ENCODE measurements at regions not wholly inside any gene's neighbourhood (a gene's known extent, or its start where the extent isn't known, plus 50 kb on each side); places are given as distances from the start of the nearest gene placed in this dataset.
A peak's percentile ranks its signal among the peaks of the same experiment; 100 is the strongest.

DNA sequence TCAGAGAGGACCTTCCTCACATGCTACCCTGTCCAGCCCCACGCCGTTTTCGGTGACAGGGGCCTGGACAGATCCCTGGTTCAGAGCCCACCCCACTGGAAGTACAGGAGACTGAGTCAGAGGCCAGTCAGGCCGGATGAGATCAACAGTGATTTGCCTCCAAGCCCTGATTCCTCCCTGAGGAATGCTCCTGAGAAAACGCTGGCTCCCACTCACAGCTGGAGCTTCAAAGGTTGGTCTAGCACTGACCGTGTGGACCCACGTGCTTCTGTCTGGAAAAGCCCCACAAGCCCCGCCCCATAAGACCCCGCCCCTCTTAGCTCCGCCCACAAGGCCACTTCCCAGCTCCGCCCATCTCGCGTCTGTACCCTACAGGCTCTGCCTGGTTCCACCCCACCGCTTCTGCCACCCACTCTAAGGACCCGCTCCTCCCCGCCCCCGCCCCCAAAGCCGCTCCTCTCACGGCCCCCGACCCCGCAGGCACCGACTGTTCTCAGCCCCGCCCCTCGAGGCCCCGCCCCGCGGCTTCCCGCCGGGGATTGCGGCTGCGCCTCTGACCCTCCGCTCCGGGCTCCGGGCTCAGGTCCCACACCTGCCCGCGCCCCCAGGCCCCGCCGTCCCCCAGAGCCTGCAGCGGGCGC lies 64.9 kb upstream of the BHLHE23 start:
- DNase-seq (ENCODE audit: low read depth) = peak; percentile 68

DNA sequence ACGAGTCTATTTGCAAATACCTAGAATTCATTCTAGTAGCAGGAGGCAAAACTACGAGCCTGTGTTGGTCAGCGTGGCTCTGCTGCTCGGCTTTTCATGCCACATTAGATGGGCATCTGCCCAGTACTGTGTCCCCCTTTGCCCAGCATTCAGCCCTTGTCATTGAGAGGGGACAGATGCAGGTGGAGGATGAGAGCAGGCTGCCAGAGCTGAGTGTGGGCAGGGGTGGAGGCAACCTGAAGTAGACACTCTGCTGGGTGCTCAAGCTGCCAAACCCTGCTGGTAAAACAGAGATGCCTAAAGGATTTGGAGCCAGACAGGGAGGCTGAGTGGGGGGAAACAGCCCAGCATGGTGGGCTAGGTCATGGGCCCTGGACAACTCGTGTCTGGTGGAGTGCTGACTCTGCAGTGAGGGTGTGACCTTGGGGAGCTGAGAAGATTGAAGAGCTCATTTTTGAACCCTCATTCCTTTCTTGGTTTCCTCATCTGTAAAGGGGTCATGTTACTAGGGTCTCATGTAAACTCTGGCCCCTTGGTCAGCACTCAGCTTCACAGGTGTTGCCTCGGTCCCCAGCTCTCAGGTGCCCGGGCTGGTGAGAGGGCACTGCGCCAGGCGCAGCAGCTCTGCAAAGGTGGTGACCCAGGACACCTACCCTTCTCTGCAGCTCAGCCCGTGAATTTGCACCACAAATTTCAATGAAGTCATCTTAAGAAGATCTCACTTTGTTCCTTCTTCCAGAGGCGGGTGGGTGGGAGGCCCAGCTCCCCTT lies 64.2 kb upstream of the BHLHE23 start:
- no peak for DNase-seq (ENCODE audit: low read depth)

DNA sequence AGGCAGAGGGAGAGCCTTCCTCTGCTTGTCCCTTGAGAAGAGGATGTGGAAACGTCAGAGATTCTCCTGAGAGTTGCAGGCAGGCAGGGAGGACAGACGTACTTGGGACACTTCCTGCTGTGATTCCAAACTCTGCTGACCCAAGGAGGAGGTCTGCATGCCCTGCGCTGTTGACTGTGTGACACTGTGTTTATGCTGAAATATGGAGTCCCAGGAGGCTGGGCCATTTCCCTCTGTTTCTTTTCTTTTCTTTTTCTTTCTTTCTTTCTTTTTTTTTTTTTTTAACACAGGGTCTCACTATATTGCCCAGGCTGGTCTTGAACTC lies 63.5 kb upstream of the BHLHE23 start:
- DNase-seq (ENCODE audit: low read depth) = no peak

DNA sequence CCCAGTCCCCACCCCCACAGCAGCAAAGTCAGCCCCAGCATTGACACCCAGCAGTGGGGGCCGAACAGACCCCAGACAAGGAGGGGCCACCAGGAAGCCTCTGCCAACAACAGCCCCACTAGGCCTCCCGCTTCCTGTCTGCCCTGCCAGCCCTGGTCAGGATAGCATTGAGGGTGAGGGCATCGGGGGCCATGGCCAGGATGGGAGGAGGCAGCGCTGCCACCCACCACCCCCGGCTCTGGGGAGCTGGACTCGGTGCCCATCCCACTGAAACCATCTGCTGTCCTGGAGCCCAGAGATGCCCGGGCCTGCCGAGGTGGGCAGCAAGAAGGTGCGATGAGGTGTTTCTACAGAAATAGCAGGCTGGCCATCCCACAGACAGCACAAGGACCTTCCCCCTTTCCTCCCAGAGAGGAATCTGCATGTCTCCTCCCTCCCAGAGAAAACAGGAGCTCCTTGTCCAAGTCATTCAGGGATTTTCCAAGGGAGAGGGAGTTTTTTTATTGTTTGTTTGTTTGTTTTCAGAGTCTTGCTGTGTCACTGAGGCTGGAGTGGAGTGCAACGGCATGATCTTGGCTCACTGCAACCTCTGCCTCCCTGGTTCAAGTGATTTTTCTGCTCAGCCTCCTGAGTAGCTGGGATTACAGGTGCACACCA lies 62.1 kb upstream of the BHLHE23 start:
- DNase-seq (ENCODE audit: low read depth) = no peak

DNA sequence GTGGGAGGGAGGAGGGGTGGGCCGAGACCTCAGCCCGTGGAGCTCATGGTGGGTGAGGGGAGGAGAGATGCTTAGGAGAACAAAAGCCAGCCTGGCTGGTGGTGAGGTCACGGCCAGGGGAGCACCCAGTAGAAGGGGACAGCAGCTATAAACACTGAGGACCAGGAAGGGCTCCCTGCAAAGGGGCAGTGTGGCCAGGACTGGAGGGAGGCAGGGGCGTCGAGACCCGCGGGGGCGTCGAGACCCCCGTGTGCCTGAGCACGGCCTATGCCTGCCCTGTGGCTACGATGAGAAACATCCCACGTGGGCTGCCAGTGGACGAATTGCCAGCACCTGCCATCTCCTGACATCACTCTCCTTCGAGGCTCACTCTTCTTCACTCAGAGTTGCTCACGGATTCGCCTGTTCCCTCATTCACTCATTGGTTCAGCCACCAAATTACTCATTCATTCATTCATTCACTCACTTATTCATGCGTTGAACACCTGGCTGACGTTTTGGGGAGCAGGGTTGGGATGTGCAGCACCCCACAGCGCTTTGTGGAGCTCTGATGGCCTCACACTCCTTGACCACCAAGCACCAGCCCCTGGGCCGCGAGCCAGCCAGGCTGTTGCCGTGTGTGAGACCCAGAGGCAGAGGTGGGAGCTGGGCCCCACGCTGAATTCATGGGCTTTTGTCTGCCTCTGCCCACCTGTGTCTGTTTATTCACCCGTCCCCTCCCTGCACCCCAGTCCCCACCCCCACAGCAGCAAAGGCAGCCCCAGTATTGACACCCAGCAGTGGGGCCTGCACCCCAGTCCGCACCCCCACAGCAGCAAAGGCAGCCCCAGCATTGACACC lies 61.2 kb upstream of the BHLHE23 start:
- DNase-seq (ENCODE audit: low read depth) = no peak

DNA sequence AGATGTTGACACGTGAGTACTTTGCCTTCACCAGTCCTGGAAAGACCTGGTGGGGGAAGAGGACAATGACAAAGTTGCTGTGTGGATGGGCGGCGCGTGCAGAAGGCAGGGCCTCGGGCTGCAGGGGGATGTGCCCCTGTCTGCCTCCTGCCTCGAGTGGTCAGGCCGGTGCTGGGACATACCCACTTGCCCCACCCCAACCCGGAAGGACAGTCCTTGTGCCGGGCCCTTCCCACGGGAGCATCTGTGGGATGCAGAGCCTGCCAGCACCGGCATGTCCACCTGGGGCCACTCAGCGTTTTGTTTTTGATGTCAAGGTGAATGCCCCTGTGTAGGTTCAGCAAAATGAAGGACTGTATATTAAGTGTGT lies 60.5 kb upstream of the BHLHE23 start:
- no peak for DNase-seq (ENCODE audit: low read depth)

DNA sequence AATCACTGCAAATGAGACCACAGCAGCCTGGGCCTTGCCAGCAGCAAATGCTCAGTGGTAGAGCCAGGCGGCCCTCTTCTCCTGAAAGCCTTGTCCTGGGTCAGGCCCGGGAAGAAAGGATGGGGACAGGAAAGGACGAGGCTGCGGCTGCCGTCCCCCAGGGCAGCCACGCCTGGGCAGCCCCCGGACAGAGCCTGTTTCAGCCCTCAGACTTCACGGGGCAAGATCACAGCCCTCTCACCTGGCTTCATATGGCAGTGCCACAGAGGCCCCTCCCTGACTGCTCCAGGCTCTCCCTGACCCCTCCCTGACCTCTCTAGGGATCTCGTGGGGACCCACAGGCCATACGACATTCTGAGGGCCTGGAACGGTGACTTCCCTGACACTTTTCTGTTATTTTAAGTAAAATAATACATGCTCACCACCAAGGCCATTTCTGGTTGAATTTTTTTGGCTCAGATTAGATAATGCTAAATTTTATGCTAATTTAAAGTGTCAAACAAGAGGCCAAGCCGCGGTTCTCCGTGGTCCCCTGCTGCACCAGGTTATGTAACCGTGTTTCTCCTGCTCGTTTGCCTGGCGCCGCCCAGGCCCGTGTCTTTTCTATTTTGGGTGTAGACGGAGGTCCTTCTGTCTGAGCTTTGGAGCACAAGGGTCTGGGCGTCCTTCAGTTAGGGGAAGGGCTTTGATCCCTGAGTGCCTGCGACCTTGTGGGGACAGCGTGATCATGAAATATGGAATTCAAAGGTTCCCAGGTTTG lies 59.9 kb upstream of the BHLHE23 start:
- no peak for DNase-seq (ENCODE audit: low read depth)

DNA sequence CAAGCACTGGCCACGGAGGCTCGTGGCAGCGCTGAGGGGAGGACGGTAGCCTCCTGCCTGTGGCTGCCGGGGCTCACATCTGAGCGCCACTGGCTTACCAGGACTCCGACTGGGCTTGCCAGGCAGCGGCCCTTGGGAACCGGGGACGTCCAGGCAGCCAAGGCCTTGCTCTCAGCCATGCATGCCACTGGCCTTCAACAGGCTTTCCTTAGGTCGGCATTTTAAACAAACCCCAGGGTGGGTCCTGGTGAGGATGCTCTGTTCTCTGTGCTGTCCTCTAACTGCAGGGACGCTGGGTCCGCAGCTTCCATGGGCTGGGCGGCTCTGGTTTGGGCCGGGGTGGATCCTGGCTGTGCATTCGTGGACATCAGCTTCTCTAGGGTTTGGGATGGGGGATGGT lies 59.1 kb upstream of the BHLHE23 start:
- no peak for DNase-seq (ENCODE audit: low read depth)

DNA sequence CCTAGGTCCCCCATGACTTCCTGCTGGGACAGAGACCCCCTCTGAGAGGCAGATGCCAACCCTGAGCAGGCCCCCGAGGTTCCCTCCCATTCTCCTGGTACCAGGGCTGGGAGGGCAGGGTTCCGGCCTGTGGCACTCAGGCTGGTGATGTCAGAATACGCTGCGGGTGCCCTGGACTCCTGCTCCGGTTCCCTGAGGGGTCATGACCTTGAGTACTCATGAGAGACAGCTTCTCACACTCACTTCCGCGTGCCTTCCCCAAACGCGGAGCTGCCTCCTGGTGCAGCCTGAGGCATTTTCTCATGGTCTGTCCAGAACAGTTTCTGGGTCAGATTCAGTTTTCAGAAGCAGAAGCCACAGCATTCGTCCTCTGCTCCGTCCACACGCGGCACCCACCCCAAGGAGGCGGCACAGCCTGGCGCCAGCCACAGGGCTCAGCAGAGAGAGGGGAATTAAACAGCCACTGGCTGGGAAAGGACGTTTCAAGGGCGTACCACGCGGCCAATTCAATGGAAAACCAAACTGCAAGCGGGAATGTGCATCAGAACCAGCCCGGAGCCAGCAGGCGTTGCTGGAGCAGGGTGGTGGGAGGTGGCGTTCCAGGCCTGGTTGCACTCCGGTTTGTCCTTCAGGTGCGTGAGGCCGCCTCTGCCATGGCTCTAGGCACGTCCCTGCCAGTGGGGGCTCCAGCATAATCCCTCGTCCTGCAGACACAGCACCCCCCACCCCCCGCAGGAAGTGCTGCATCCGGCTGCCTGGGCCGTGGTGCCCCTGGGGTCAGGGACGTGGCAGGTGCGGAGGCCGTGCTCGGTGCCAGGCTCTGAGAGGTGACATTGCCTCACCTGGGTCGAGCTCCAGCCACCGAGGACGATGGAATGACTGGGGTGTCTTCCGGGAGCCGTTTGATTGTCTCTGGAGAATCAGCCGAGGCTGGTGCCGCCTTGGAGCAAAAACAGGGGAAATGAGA lies 58.3 kb upstream of the BHLHE23 start:
- peak; percentile 27 for DNase-seq (ENCODE audit: low read depth)

DNA sequence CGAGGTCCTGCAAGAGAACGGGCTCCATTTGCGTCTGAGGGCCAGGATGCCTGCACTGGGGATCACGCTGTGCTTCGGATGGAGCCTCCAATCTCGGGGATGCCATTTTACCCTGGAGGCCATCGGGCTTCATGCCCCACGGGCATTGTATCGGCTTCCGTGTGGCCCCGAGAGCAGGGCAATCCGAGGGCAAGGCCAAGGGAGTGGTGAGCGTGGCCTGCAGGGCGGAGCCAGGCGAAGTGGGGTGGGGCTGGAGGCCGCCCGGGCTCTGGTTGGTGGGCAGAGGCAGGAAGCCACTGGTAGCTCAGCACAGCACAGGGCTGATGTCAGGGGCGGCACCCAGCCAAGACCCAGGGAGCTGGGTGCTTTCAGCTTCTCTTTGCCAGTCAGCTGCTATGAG lies 57.5 kb upstream of the BHLHE23 start:
- DNase-seq (ENCODE audit: low read depth) = peak; percentile 45

DNA sequence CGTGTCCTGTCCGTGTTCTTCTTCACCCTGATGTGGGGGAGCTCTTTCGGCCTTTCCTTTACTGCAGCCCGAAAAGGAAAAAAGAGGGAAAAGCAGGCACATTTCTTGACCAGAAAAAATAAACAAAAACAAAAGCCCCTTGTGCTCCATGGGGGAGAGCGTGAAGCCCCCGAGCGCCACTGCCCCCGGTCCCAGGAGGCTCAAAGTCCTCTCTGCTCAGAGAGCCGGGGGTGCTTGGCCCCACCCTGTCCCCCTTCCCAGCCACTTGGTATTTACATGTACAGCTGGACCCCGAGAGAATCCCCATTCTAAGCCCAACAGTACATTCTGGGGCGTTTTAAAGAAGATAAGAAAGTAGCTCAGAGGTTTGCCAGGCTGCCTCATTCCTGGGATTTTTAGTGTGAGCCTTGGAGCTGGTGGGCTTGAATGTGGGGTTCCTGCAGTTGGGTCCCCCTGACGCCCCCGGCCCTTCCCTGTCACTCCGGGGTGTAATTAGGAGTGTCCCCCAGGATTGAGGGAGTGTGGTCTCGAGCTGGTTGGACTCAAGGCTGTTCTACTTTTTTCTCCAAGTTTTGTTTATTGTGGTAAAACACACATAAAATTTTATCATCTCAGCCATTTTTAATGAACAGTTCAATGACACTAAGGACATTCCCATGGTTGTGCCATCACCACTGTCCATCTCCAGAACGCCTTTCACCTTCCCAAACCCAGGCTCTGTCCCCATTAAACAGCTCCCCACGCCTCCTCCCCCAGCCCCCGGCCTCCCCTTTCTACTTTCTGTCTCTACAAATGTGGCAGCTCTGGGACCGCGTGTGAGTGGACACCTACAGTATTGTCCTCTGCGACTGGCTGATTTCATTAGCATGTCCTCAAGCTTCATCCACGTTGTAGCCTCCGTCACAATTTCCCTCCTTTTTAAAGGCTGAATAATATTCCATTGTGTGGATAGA lies 55.7 kb upstream of the BHLHE23 start:
- DNase-seq (ENCODE audit: low read depth) = no peak

DNA sequence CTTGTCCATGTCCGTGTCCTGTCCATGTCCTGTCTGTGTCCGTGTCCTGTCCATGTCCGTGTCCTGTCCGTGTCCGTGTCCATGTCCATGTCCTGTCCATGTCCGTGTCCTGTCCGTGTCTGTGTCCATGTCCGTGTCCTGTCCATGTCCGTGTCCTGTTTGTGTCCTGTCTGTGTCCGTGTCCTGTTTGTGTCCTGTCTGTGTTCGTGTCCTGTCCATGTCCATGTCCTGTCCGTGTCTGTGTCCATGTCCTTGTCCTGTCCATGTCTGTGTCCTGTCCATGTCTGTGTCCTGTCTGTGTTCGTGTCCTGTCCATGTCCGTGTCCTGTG lies 55.0 kb upstream of the BHLHE23 start:
- no peak for DNase-seq (ENCODE audit: low read depth)

DNA sequence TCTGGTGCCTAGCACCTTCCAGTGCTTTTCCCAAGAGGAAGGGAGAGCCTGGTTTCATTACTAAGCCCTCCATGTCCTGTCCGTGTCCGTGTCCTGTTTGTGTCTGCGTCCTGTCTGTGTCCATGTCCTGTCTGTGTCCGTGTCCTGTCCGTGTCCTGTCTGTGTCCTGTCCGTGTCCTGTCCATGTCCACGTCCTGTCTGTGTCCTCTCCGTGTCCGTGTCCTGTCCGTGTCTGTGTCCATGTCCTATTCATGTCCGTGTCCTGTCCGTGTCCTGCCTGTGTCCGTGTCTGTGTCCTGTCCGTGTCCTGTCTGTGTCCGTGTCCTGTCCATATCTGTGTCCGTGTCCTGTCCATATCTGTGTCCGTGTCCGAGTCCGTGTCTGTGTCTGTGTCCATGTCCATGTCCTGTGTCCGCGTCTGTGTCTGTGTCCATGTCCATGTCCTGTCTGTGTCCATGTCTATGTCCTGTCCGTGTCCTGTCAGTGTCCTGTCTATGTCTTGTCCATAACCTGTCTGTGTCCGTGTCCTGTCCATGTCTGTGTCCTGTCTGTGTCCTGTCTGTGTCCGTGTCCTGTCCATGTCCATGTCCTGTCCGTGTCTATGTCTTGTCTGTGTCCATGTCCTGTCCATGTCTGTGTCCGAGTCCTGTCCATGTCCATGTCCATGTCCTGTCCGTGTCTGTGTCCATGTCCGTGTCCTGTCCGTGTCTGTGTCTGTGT lies 54.4 kb upstream of the BHLHE23 start:
- DNase-seq (ENCODE audit: low read depth) = no peak

DNA sequence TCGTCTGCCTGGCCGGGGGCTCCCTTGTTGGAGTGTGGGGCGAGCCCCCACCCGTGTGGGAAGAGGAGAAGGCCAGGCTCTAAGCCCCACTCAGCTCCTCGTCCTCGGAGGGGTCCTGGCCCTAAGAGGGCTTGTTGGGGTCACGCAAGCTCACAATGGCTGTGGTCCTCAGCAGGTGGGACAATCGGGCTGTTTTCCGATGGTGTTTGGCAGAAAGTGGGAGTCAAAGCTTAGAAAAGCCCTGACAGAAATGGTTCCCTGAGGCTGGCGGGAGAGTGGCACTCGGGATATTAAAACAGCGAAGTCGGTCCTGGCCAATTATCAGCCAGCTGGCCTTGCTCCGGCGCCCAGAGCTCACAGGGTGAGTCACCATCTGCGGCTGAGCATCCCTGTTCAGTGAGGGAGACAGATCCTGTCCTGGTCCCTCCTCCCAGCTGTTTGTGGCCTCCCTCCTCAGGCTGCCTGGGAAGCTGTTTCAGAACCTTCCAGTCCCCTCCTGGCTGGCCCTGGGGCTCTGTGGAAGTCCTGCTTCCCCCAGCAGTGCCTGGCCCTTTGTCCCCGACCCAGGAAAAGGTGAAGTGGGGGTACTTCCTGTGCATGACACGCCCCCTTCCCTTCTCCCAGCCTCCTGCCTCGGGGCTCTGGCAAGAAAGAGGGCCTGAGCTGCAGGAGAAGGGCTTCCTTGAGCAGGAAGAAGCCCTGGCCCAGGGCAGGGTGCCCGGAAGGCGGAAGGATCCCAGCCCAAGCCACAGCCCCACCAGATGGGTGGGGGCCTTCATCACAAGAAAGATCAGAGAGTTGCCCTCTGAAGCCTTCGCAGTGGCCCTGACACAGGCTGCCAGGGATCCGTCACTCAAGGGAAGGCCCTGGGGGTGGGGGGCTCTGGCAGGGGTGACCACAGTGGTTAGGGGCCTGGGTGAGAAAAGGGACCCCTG lies 53.6 kb upstream of the BHLHE23 start:
- peak; percentile 97 for DNase-seq (ENCODE audit: low read depth)

DNA sequence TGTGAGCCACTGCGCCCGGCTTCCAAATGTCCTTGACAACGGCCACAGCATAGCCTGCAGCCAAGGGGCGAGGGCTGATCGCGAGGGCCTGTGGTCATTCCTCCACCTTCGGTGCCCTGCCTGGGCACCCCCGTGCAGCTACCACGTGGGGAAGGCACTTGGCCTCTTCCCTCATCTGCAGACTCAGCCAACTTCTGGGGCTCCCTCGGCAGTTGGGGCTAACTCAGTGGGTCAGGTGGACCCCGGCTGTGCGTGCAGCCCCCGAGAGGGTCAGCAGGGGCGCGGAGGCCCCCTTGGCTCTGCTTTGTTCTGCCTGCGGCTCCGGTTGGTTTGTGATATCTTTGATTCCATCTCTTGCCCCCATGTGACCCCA lies 52.9 kb upstream of the BHLHE23 start:
- DNase-seq (ENCODE audit: low read depth) = no peak

DNA sequence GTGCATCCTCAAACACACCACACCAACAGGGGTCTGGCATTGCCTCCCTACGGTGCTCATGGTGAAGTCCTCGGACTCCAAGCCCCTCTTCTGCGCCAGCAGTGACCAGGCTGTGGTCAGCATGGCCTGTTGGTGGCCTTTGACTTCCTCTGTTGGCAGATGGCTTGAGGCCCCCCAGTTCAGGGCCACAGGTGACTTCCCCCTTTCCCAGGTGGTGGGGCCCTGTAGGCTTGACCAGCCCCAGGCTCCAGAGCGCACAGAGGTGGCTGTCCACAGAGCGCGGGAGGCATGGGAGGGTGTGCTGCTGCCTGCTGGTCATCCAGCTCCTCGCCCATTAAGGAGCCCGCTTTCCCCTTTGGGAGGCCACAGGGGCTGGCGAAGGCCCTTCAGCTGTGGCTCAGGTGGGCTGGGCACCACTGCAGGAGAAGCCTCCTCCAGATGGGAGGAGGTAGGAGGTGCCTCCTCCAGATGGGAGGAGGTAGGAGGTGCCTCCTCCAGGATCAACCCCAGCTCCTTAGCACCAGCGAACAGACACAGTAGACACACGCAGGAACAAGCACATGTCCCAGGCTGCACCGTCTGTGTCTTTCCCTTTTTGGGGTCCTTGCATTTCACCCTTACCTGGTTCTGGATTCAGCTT lies 52.1 kb upstream of the BHLHE23 start:
- no peak for DNase-seq (ENCODE audit: low read depth)
